ENCODE measurements at regions not wholly inside any gene's neighbourhood (a gene's known extent, or its start where the extent isn't known, plus 50 kb on each side); places are given as distances from the start of the nearest gene placed in this dataset.
A peak's percentile ranks its signal among the peaks of the same experiment; 100 is the strongest.

GRCh38 chr5:125655156-125655555, 768.1 kb upstream of the GRAMD2B start:
- peaks cover 58% of the 10 kb centered on the region for H3K4me1 Mint-ChIP-seq
- Histone ChIP-seq H3K4me2 (peak overlapping the region; percentile 32), H3F3A (ENCODE audit: low read depth) (peaks cover 16% of the 10 kb centered on the region), H3K9me3 (ENCODE audit: low read depth) (no peaks in the 10 kb centered on the region), H3K79me2 (ENCODE audit: low read depth) (no peaks in the 10 kb centered on the region), H3K4me3 (no peak overlapping the region), H4K20me1 (ENCODE audit: low read depth) (no peaks in the 10 kb centered on the region), H2AFZ (replicated peaks) (no peak overlapping the region), H3K36me3 (no peaks in the 10 kb centered on the region), H3K4me1 (peaks cover 40% of the 10 kb centered on the region), H3K27me3 (no peaks in the 10 kb centered on the region), H3K27ac (no peak overlapping the region), H3K9ac (no peak overlapping the region)
- no peaks in the 10 kb centered on the region for H3K27me3 Mint-ChIP-seq (ENCODE audit: insufficient read depth, low read depth)
- no peak for DNase-seq (ENCODE audit: low spot score)
- no peak overlapping the region for H3K4me3 Mint-ChIP-seq
- H3K27ac Mint-ChIP-seq, result peak overlapping the region; percentile 90
- peaks cover 5% of the 10 kb centered on the region for H3K9me3 Mint-ChIP-seq
- H3K36me3 Mint-ChIP-seq, result peaks cover 2% of the 10 kb centered on the region
- no peak for TF ChIP-seq EZH2 (IDR thresholded peaks at IDR 0.05)

DNA sequence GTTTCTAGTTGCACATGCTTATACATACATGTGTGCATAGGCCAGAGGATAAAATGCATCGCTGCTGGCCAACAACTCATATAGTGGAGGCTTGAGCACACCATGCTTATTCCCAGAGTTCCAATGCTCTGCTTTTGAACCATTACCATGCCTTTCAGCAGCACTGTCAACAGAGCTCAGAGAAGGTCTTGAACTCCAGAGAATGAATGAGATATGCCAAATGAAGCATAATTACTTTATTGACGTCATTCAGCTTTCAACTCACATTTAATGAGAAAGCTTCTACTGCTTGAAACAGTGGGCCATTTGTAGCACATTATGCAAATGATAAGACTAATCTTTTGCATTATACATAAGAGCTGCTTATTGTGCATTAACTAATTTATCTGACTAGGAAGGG, 765.3 kb upstream of the GRAMD2B start:
- H3K9ac ChIP-seq, result no peak overlapping the region
- H3K27ac ChIP-seq, result no peak overlapping the region
- Mint-ChIP-seq H3K27me3 (ENCODE audit: insufficient read depth, low read depth) (peaks cover 11% of the 10 kb centered on the region), H3K36me3 (peaks cover 4% of the 10 kb centered on the region), H3K4me3 (no peak overlapping the region), H3K4me1 (peaks cover 66% of the 10 kb centered on the region), H3K9me3 (peaks cover 6% of the 10 kb centered on the region), H3K27ac (peak overlapping the region; percentile 64)
- DNase-seq (ENCODE audit: low spot score), result no peak
- H3K4me1 ChIP-seq, result peaks cover 45% of the 10 kb centered on the region
- H3F3A ChIP-seq (ENCODE audit: low read depth), result peaks cover 25% of the 10 kb centered on the region
- H3K36me3 ChIP-seq, result no peaks in the 10 kb centered on the region
- TF ChIP-seq CTCF (IDR thresholded peaks at IDR 0.05), result no peak
- TF ChIP-seq EZH2phosphoT487 (IDR thresholded peaks at IDR 0.05), result no peak
- no peak for TF ChIP-seq EZH2 (IDR thresholded peaks at IDR 0.05)
- H3K4me2 ChIP-seq, result no peak overlapping the region
- no peaks in the 10 kb centered on the region for H3K79me2 ChIP-seq (ENCODE audit: low read depth)
- no peaks in the 10 kb centered on the region for H3K27me3 ChIP-seq
- H3K4me3 ChIP-seq, result no peak overlapping the region
- no peak overlapping the region for H2AFZ ChIP-seq (replicated peaks)
- no peaks in the 10 kb centered on the region for H3K9me3 ChIP-seq (ENCODE audit: low read depth)
- H4K20me1 ChIP-seq (ENCODE audit: low read depth), result no peaks in the 10 kb centered on the region

DNA sequence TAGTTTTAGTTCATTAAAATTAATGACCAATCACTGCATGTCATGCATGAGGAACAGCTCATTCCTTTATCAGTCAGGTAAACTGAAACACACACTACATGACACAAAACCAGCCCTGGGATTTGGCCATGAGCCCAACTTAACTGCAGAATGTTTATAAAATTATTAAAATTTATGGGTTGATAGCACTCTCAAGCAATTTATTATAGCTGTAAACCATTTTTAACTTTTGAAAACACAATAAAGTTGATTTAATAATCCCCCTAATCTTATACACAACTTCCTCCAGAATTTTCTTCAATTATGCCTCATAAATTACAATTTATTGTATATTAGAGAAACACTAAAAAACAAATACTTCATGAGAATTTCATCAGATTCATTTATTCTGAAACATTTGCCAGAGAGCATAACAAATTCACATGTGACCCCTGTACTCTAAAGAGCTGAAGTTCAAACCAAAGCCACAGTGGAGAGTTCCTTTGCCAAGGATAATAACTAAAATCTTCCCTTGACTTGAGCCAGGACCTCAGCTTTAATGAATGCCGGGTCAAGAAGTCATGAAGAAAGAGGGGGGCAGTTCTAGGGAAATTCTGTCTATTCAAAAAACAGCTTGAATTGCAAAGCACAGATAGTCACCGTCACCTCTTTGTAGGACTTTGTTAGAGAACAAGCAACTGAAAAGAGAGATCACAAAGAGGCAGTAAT, 763.7 kb upstream of the GRAMD2B start:
- Histone ChIP-seq H3K9me3 (ENCODE audit: low read depth) (no peaks in the 10 kb centered on the region), H2AFZ (replicated peaks) (no peak overlapping the region), H4K20me1 (ENCODE audit: low read depth) (no peaks in the 10 kb centered on the region), H3K4me3 (peak overlapping the region; percentile 24), H3K79me2 (ENCODE audit: low read depth) (no peaks in the 10 kb centered on the region), H3K27me3 (no peaks in the 10 kb centered on the region), H3K4me1 (peaks cover 40% of the 10 kb centered on the region), H3K27ac (peak overlapping the region; percentile 38), H3K9ac (no peak overlapping the region), H3K36me3 (no peaks in the 10 kb centered on the region), H3K4me2 (peak overlapping the region; percentile 62), H3F3A (ENCODE audit: low read depth) (peaks cover 22% of the 10 kb centered on the region)
- H3K36me3 Mint-ChIP-seq, result peaks cover 11% of the 10 kb centered on the region
- TF ChIP-seq CTCF (IDR thresholded peaks at IDR 0.05) (no peak), EZH2 (IDR thresholded peaks at IDR 0.05) (no peak), EZH2phosphoT487 (IDR thresholded peaks at IDR 0.05) (peak; percentile 38)
- H3K27me3 Mint-ChIP-seq (ENCODE audit: insufficient read depth, low read depth), result peaks cover 12% of the 10 kb centered on the region
- peaks cover 19% of the 10 kb centered on the region for H3K9me3 Mint-ChIP-seq
- H3K27ac Mint-ChIP-seq, result peak overlapping the region; percentile 95
- no peak overlapping the region for H3K4me3 Mint-ChIP-seq
- DNase-seq (ENCODE audit: low spot score), result peak; percentile 78
- peaks cover 57% of the 10 kb centered on the region for H3K4me1 Mint-ChIP-seq

- H3K4me3 Mint-ChIP-seq, result no peak overlapping the region
- Histone ChIP-seq H3K27me3 (no peaks in the 10 kb centered on the region), H3K9ac (no peak overlapping the region), H3K79me2 (ENCODE audit: low read depth) (no peaks in the 10 kb centered on the region), H3K4me2 (peak overlapping the region; percentile 55), H3K36me3 (no peaks in the 10 kb centered on the region), H3K27ac (peak overlapping the region; percentile 27), H3K4me3 (no peak overlapping the region), H3K4me1 (peaks cover 32% of the 10 kb centered on the region), H3K9me3 (ENCODE audit: low read depth) (no peaks in the 10 kb centered on the region), H2AFZ (replicated peaks) (no peak overlapping the region), H3F3A (ENCODE audit: low read depth) (peaks cover 21% of the 10 kb centered on the region), H4K20me1 (ENCODE audit: low read depth) (no peaks in the 10 kb centered on the region)
- peaks cover 22% of the 10 kb centered on the region for H3K9me3 Mint-ChIP-seq
- no peak for DNase-seq (ENCODE audit: low spot score)
- peak overlapping the region; percentile 83 for H3K27ac Mint-ChIP-seq
- peaks cover 13% of the 10 kb centered on the region for H3K36me3 Mint-ChIP-seq
- H3K4me1 Mint-ChIP-seq, result peaks cover 50% of the 10 kb centered on the region
- H3K27me3 Mint-ChIP-seq (ENCODE audit: insufficient read depth, low read depth), result peaks cover 13% of the 10 kb centered on the region
- TF ChIP-seq CTCF (IDR thresholded peaks at IDR 0.05), result no peak
- no peak for TF ChIP-seq EZH2 (IDR thresholded peaks at IDR 0.05)
- no peak for TF ChIP-seq EZH2phosphoT487 (IDR thresholded peaks at IDR 0.05)
Measured at GRCh38 chr5:125660231-125660895, 762.8 kb upstream of the GRAMD2B start.
